Thyroid gland (tissue), 4 donors: ENCODE measurements at regions not wholly inside any gene's neighbourhood (a gene's known extent, or its start where the extent isn't known, plus 50 kb on each side); places are given as distances from the start of the nearest gene placed in this dataset.

Experiments used
- POLR2A ChIP-seq, 2 donors: fragments of 450-650 bp; IDR thresholded peaks; one replicate each; pipeline ENCODE4 v1.6.1; 2017; ENCODE audit warnings: antibody characterized with exemption in 2 of 2, mild to moderate bottlenecking in 2 of 2, moderate library complexity in 1 of 2
- TF ChIP-seq, protein P1 (sequence below), 6 experiments: fragments of 200-600 bp in 3 of 6; fragments of 450-650 bp in 3 of 6; sonication (generic) in 3 of 6; IDR thresholded peaks; one replicate each; pipeline ENCODE4 v1.5.1; 2016 to 2019; ENCODE audit warnings: antibody characterized with exemption in 6 of 6, mild to moderate bottlenecking in 2 of 6, inconsistent platforms in 1 of 6, moderate library complexity in 1 of 6

DNA sequence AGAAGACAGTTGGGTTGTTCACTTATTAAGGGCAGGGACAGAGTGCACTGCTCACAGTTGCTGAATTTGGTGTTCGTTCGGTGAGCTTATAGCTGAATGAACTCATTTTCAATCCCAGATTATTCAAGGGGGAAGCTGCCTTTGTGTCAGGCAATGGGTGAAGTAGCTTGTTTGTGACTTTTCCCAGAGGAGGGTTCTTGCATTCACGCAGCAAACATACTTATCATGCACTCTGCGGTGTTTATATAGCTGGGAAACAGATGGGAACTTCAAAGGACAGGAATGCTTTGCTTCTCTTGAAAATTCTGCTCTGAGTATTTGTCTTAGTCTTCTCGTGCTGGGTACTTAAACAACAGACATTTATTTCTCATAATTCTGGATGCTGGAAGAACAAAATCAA lies 64.7 kb upstream of the ABCA1 start:
- no peak for TF ChIP-seq POLR2A (IDR thresholded peaks at IDR 0.05)
- TF ChIP-seq, protein P1, sequence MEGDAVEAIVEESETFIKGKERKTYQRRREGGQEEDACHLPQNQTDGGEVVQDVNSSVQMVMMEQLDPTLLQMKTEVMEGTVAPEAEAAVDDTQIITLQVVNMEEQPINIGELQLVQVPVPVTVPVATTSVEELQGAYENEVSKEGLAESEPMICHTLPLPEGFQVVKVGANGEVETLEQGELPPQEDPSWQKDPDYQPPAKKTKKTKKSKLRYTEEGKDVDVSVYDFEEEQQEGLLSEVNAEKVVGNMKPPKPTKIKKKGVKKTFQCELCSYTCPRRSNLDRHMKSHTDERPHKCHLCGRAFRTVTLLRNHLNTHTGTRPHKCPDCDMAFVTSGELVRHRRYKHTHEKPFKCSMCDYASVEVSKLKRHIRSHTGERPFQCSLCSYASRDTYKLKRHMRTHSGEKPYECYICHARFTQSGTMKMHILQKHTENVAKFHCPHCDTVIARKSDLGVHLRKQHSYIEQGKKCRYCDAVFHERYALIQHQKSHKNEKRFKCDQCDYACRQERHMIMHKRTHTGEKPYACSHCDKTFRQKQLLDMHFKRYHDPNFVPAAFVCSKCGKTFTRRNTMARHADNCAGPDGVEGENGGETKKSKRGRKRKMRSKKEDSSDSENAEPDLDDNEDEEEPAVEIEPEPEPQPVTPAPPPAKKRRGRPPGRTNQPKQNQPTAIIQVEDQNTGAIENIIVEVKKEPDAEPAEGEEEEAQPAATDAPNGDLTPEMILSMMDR (IDR thresholded peaks at IDR 0.05) = no peak
